ENCODE measurements at regions not wholly inside any gene's neighbourhood (a gene's known extent, or its start where the extent isn't known, plus 50 kb on each side); places are given as distances from the start of the nearest gene placed in this dataset.

DNA sequence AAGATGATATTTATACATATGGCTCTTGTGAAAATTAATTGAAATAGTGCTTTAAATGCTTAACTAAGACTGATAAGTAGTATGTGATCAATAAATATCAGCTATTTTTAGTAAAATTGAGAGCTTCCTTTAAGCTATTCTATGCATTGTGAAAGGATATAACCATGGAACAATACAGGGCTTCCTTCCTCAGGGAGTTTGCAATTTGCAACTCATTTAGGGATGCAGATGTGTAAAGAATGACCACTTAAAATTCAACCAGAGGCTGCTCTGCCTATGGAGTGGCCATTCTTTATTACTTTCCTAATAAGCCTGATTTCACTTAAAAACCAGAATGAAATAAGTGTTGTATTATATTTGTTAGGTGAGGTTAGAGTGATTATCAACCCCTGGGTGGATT is 103.2 kb upstream of the PRICKLE1 start:
- intact Hi-C loops (cut with micrococcal nuclease; ENCODE audit: unreplicated experiment): no loop called here
- H2AFZ ChIP-seq (ENCODE audit: control insufficient read depth, low read depth, low read length): no peak overlapping the region
- DNase-seq (ENCODE audit: low read depth, low spot score): no peak
- TF ChIP-seq IKZF2 (IDR thresholded peaks at IDR 0.05) (no peak), ASH2L (IDR thresholded peaks at IDR 0.05; ENCODE audit: borderline replicate concordance, low read depth) (no peak), MXI1 (IDR thresholded peaks at IDR 0.05; ENCODE audit: low read depth, low read length) (no peak), ZNF24 (IDR thresholded peaks at IDR 0.05) (no peak), TCF3 (IDR thresholded peaks at IDR 0.05; ENCODE audit: borderline replicate concordance, insufficient read depth, low read depth, low read length) (no peak), SMAD5 (IDR thresholded peaks at IDR 0.05; ENCODE audit: low read depth) (no peak), PRDM15 (CRISPR knock-in tag; IDR thresholded peaks at IDR 0.05) (no peak), CREM (IDR thresholded peaks at IDR 0.05; ENCODE audit: low read depth) (no peak), HDGF (IDR thresholded peaks at IDR 0.05) (no peak)
- TF ChIP-seq, protein P1, sequence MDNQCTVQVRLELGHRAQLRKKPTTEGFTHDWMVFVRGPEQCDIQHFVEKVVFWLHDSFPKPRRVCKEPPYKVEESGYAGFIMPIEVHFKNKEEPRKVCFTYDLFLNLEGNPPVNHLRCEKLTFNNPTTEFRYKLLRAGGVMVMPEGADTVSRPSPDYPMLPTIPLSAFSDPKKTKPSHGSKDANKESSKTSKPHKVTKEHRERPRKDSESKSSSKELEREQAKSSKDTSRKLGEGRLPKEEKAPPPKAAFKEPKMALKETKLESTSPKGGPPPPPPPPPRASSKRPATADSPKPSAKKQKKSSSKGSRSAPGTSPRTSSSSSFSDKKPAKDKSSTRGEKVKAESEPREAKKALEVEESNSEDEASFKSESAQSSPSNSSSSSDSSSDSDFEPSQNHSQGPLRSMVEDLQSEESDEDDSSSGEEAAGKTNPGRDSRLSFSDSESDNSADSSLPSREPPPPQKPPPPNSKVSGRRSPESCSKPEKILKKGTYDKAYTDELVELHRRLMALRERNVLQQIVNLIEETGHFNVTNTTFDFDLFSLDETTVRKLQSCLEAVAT (IDR thresholded peaks at IDR 0.05): no peak
- H3K4me2 ChIP-seq (ENCODE audit: control insufficient read depth, insufficient read depth): no peak overlapping the region
- no peak overlapping the region for H3K27ac ChIP-seq (ENCODE audit: control insufficient read depth, insufficient read depth)
- H3K9ac ChIP-seq (ENCODE audit: control insufficient read depth, insufficient read depth, low read length): no peak overlapping the region
- in situ Hi-C loops (cut with MboI): no loop called here
- H3K4me1 ChIP-seq (ENCODE audit: control insufficient read depth, insufficient read depth, low read length): no peaks in the 10 kb centered on the region
- BruUV-seq (replicated peaks): no TSS peak
- H3K4me3 ChIP-seq: no peak overlapping the region
- SMC1A ChIA-PET (ENCODE audit: uncharacterized antibody, unreplicated experiment): no interaction called here
- no peaks in the 10 kb centered on the region for H4K20me1 ChIP-seq (ENCODE audit: control insufficient read depth, insufficient read depth)
- no peak for ATAC-seq
- POLR2A ChIA-PET: no interaction called here
- no peaks in the 10 kb centered on the region for H3K27me3 ChIP-seq (replicated peaks in 1 of 2; ENCODE audit: control insufficient read depth in 2 of 2, insufficient read depth in 2 of 2, low read length in 1 of 2)
- CTCF ChIA-PET: no interaction called here
- H3K36me3 ChIP-seq (ENCODE audit: control insufficient read depth in 2 of 2, insufficient read depth in 2 of 2, low read length in 1 of 2): no peaks in the 10 kb centered on the region
- RAD21 ChIA-PET (ENCODE audit: unreplicated experiment): no interaction called here
- no peaks in the 10 kb centered on the region; the same call in 2 of the 3 replicates for H3K9me3 ChIP-seq (replicated peaks; ENCODE audit: control insufficient read depth, insufficient read depth, low read length)
- FAIRE-seq: no peak
- no peaks in the 10 kb centered on the region for H3K79me2 ChIP-seq (ENCODE audit: control insufficient read depth, insufficient read depth, low read length)

All from GM12878 (cell line).